ENCODE measurements at regions not wholly inside any gene's neighbourhood (a gene's known extent, or its start where the extent isn't known, plus 50 kb on each side); places are given as distances from the start of the nearest gene placed in this dataset.
"Not testable (repeated sequence)": the region's sequence is repeated elsewhere in the genome, so short reads cannot be mapped to it uniquely, and the experiment has no call there.

DNA sequence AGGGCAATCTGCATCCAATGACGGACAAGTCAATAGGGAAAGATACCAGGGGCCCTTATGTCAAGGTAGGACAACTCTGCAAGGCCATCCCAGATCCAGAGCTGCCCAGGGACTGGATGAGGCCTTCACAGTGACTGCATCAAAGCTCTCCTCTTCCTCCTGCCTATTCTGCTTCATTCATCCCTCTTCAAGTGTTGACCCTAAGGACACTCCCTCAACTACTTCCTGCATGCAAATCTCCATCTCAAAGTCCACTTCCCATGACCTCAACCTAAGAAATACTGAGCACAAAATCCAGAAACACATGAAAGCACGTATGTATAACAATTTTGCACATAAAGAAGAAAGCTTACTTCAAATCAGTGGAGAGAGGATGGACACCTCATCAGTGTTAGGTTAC, 182.3 kb downstream of the AVL9 start:
- H3K4me3 ChIP-seq (replicated peaks; ENCODE audit: insufficient read depth, low read length): no peak overlapping the region
- TF ChIP-seq POLR2AphosphoS5 (IDR thresholded peaks at IDR 0.05; ENCODE audit: low read depth): no peak
- no peaks in the 10 kb centered on the region for H3K27me3 ChIP-seq (ENCODE audit: insufficient read depth, poor library complexity, severe bottlenecking)
- DNase-seq (ENCODE audit: low read depth in 1 of 2, low spot score in 1 of 2): no peak
- no peak overlapping the region for H3K27ac ChIP-seq (replicated peaks)

DNA sequence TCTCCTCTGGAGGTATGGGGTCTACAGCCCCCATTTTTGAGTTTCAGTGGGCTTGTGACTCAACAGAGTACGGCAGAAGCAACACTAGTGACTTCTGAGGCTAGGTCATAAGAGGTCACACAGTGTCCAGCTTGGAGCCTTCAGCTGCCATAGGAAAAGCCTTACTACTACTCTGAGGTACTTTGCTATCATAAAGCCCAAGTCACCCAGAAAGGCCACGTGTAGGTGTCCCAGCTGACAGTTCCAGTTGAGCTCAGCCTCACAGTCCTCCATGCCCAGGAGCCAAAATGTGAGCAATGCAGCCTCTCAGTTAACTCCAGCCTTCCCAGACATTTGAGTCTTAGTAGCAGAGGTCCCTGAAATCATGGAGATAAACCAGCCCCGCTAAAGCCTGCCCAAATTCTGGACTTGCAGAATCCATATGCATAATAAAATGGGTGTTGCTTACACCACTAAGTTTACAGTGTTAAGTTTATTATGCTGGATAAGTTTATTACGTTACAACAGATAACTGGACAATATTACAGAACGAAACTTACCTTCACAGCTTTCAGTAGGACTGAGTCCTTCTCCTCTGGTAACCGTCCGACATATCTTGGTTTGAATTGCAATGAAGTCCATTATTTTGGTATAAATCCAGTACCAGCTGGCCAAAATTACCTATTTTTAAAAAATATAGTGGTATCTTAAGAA, 181.1 kb downstream of the AVL9 start:
- H3K27ac ChIP-seq (replicated peaks): no peak overlapping the region
- H3K4me3 ChIP-seq (replicated peaks; ENCODE audit: insufficient read depth, low read length): no peak overlapping the region
- TF ChIP-seq, protein P1, sequence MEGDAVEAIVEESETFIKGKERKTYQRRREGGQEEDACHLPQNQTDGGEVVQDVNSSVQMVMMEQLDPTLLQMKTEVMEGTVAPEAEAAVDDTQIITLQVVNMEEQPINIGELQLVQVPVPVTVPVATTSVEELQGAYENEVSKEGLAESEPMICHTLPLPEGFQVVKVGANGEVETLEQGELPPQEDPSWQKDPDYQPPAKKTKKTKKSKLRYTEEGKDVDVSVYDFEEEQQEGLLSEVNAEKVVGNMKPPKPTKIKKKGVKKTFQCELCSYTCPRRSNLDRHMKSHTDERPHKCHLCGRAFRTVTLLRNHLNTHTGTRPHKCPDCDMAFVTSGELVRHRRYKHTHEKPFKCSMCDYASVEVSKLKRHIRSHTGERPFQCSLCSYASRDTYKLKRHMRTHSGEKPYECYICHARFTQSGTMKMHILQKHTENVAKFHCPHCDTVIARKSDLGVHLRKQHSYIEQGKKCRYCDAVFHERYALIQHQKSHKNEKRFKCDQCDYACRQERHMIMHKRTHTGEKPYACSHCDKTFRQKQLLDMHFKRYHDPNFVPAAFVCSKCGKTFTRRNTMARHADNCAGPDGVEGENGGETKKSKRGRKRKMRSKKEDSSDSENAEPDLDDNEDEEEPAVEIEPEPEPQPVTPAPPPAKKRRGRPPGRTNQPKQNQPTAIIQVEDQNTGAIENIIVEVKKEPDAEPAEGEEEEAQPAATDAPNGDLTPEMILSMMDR (IDR thresholded peaks at IDR 0.05; ENCODE audit: insufficient read depth, low read length): no peak
- no peak for TF ChIP-seq POLR2AphosphoS5 (IDR thresholded peaks at IDR 0.05; ENCODE audit: low read depth)
- no peaks in the 10 kb centered on the region for H3K27me3 ChIP-seq (ENCODE audit: insufficient read depth, poor library complexity, severe bottlenecking)
- no peak for DNase-seq (ENCODE audit: low read depth in 1 of 2, low spot score in 1 of 2)

- TF ChIP-seq, protein P2, sequence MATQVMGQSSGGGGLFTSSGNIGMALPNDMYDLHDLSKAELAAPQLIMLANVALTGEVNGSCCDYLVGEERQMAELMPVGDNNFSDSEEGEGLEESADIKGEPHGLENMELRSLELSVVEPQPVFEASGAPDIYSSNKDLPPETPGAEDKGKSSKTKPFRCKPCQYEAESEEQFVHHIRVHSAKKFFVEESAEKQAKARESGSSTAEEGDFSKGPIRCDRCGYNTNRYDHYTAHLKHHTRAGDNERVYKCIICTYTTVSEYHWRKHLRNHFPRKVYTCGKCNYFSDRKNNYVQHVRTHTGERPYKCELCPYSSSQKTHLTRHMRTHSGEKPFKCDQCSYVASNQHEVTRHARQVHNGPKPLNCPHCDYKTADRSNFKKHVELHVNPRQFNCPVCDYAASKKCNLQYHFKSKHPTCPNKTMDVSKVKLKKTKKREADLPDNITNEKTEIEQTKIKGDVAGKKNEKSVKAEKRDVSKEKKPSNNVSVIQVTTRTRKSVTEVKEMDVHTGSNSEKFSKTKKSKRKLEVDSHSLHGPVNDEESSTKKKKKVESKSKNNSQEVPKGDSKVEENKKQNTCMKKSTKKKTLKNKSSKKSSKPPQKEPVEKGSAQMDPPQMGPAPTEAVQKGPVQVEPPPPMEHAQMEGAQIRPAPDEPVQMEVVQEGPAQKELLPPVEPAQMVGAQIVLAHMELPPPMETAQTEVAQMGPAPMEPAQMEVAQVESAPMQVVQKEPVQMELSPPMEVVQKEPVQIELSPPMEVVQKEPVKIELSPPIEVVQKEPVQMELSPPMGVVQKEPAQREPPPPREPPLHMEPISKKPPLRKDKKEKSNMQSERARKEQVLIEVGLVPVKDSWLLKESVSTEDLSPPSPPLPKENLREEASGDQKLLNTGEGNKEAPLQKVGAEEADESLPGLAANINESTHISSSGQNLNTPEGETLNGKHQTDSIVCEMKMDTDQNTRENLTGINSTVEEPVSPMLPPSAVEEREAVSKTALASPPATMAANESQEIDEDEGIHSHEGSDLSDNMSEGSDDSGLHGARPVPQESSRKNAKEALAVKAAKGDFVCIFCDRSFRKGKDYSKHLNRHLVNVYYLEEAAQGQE (IDR thresholded peaks at IDR 0.05; ENCODE audit: insufficient replicate concordance, low read depth): no peak
- TF ChIP-seq SPI1 (IDR thresholded peaks at IDR 0.05; ENCODE audit: borderline replicate concordance, low read depth) (no peak), POLR2AphosphoS5 (IDR thresholded peaks at IDR 0.05; ENCODE audit: low read depth) (no peak), GABPA (IDR thresholded peaks at IDR 0.05; ENCODE audit: low read depth) (no peak)
- TF ChIP-seq, protein P1 (IDR thresholded peaks at IDR 0.05; ENCODE audit: insufficient read depth, low read length): no peak
- Histone ChIP-seq H3K27ac (replicated peaks) (peak overlapping the region; percentile 72), H3K4me3 (replicated peaks; ENCODE audit: insufficient read depth, low read length) (no peak overlapping the region), H3K27me3 (ENCODE audit: insufficient read depth, poor library complexity, severe bottlenecking) (no peaks in the 10 kb centered on the region)
- no peak for DNase-seq (ENCODE audit: low read depth in 1 of 2, low spot score in 1 of 2)
Observed at GRCh38 chr7:32673275-32673983, 178.1 kb downstream of the AVL9 start.

- no peak overlapping the region for H3K4me3 ChIP-seq (replicated peaks; ENCODE audit: insufficient read depth, low read length)
- peak in 1 of 2 experiments; percentile 32 for DNase-seq (ENCODE audit: low read depth in 1 of 2, low spot score in 1 of 2)
- H3K27me3 ChIP-seq (ENCODE audit: insufficient read depth, poor library complexity, severe bottlenecking): no peaks in the 10 kb centered on the region
- TF ChIP-seq, protein P1 (IDR thresholded peaks at IDR 0.05; ENCODE audit: insufficient read depth, low read length): no peak
- TF ChIP-seq, protein P2 (IDR thresholded peaks at IDR 0.05; ENCODE audit: insufficient replicate concordance, low read depth): no peak
- TF ChIP-seq GABPA (IDR thresholded peaks at IDR 0.05; ENCODE audit: low read depth): no peak
- no peak for TF ChIP-seq POLR2AphosphoS5 (IDR thresholded peaks at IDR 0.05; ENCODE audit: low read depth)
- TF ChIP-seq SPI1 (IDR thresholded peaks at IDR 0.05; ENCODE audit: borderline replicate concordance, low read depth): no peak
- peak overlapping the region; percentile 72 for H3K27ac ChIP-seq (replicated peaks)
Observed at GRCh38 chr7:32670110-32671025, 175.1 kb downstream of the AVL9 start.

- not testable (repeated sequence) for H3K27me3 ChIP-seq (ENCODE audit: insufficient read depth, poor library complexity, severe bottlenecking); H3K4me3 ChIP-seq (replicated peaks; ENCODE audit: insufficient read depth, low read length)
- DNase-seq (ENCODE audit: low read depth in 1 of 2, low spot score in 1 of 2): peak in 1 of 2 experiments; percentile 61
- H3K27ac ChIP-seq (replicated peaks): peak overlapping the region; percentile 72
Observed at GRCh38 chr7:32669173-32669870, 174.0 kb downstream of the AVL9 start.

Measured in HL-60 (cell line).